22Rv1 (cell line): ENCODE measurements at regions not wholly inside any gene's neighbourhood (a gene's known extent, or its start where the extent isn't known, plus 50 kb on each side); places are given as distances from the start of the nearest gene placed in this dataset.

Experiments used
- H3K27ac ChIP-seq: fragments of 450-650 bp; 2 replicates; pipeline ENCODE4 v1.5.1; 2017
- CTCF ChIP-seq: fragments of 450-650 bp; IDR thresholded peaks from 2 replicates; pipeline ENCODE4 v1.5.1; 2017; ENCODE audit warnings: mild to moderate bottlenecking
- ZFX ChIP-seq: fragments of 450-650 bp; IDR thresholded peaks from 2 replicates; pipeline ENCODE4 v1.6.1; 2017; ENCODE audit warnings: antibody characterized with exemption, borderline replicate concordance

- TF ChIP-seq CTCF = no peak
- no peak for TF ChIP-seq ZFX
Measured at GRCh38 chr3:6251612-6252400, 609.1 kb upstream of the GRM7 start.

GRCh38 chr3:6254490-6254889 lies 606.4 kb upstream of the GRM7 start:
- no peak for TF ChIP-seq ZFX
- TF ChIP-seq CTCF = no peak
- H3K27ac ChIP-seq = no peak overlapping the region

More at GRCh38 chr3:6251612-6252400, 609.1 kb upstream of the GRM7 start:
- no peak overlapping the region for H3K27ac ChIP-seq

- H3K27ac ChIP-seq = no peak overlapping the region
- TF ChIP-seq CTCF (0 out of 2 replicates have a peak, but pooled peaks have one; percentile 18), ZFX (no peak)
Measured at GRCh38 chr3:6255229-6255628, 605.7 kb upstream of the GRM7 start.

- no peak for TF ChIP-seq CTCF
- no peak for TF ChIP-seq ZFX
- H3K27ac ChIP-seq = no peak overlapping the region
Measured at GRCh38 chr3:6260551-6261191, 600.2 kb upstream of the GRM7 start.

- no peak overlapping the region for H3K27ac ChIP-seq
- TF ChIP-seq ZFX (no peak), CTCF (no peak)
Measured at GRCh38 chr3:6262010-6262409, 598.9 kb upstream of the GRM7 start.

GRCh38 chr3:6264036-6264435 lies 596.9 kb upstream of the GRM7 start:
- TF ChIP-seq CTCF = no peak
- TF ChIP-seq ZFX = no peak
- H3K27ac ChIP-seq = no peak overlapping the region

- TF ChIP-seq ZFX (no peak), CTCF (no peak)
- no peak overlapping the region for H3K27ac ChIP-seq
Measured at GRCh38 chr3:6264906-6265305, 596.0 kb upstream of the GRM7 start.
